H9 (cell line): ENCODE measurements at regions not wholly inside any gene's neighbourhood (a gene's known extent, or its start where the extent isn't known, plus 50 kb on each side); places are given as distances from the start of the nearest gene placed in this dataset.

Experiments
- DNase-seq: peaks from one replicate; pipeline ENCODE4 v3.0.0-alpha.2; 2017
- H2AFZ ChIP-seq: one replicate; pipeline ENCODE4 v1.6.1; 2013; ENCODE audit warnings: mild to moderate bottlenecking, low read length, control low read depth, moderate library complexity
- H2AK5ac ChIP-seq: 2 replicates; pipeline ENCODE4 v1.6.1; 2013; ENCODE audit warnings: low read length, control low read depth, mixed read lengths; ENCODE audit not compliant: insufficient read length
- H2BK120ac ChIP-seq: one replicate; pipeline ENCODE4 v1.6.1; 2013; ENCODE audit warnings: low read depth, mild to moderate bottlenecking, low read length, control low read depth, inconsistent platforms; ENCODE audit not compliant: poor library complexity, severe bottlenecking
- H2BK12ac ChIP-seq: 2 replicates; pipeline ENCODE4 v1.6.1; 2013; ENCODE audit warnings: low read length, control low read depth, mixed read lengths, low read depth; ENCODE audit not compliant: insufficient read length
- H2BK15ac ChIP-seq: 2 replicates; pipeline ENCODE4 v1.6.1; 2013; ENCODE audit warnings: low read depth, low read length, control low read depth
- H2BK20ac ChIP-seq: one replicate; pipeline ENCODE4 v1.6.1; 2013; ENCODE audit warnings: low read depth, mild to moderate bottlenecking, low read length, control low read depth, inconsistent platforms; ENCODE audit not compliant: poor library complexity, severe bottlenecking
- H2BK5ac ChIP-seq: 2 replicates; pipeline ENCODE4 v1.6.1; 2013; ENCODE audit warnings: low read length, control low read depth, mixed read lengths; ENCODE audit not compliant: insufficient read length
- H3K14ac ChIP-seq: 2 replicates; pipeline ENCODE4 v1.6.1; 2013; ENCODE audit warnings: low read length, control low read depth; ENCODE audit not compliant: insufficient read depth
- H3K18ac ChIP-seq: 2 replicates; pipeline ENCODE4 v1.6.1; 2013; ENCODE audit warnings: low read depth, mild to moderate bottlenecking, mixed read lengths, low read length, control low read depth; ENCODE audit not compliant: insufficient read length
- H3K23ac ChIP-seq: 2 replicates; pipeline ENCODE4 v1.6.1; 2013; ENCODE audit warnings: low read length, control low read depth, mixed read lengths, low read depth; ENCODE audit not compliant: insufficient read length
- H3K23me2 ChIP-seq: 2 replicates; pipeline ENCODE4 v1.6.1; 2013; ENCODE audit warnings: low read depth, mild to moderate bottlenecking, mixed read lengths, low read length, control low read depth; ENCODE audit not compliant: insufficient read length, poor library complexity, severe bottlenecking
- H3K27ac ChIP-seq: 2 replicates; pipeline ENCODE4 v1.5.1; 2013; ENCODE audit warnings: low read length, control low read depth, mixed read lengths, low read depth; ENCODE audit not compliant: insufficient read length
- H3K27me3 ChIP-seq: 2 replicates; pipeline ENCODE4 v1.6.1; 2013; ENCODE audit warnings: low read length, control low read depth, inconsistent platforms; ENCODE audit not compliant: insufficient read depth
- H3K4ac ChIP-seq: 2 replicates; pipeline ENCODE4 v1.6.1; 2013; ENCODE audit warnings: low read depth, mild to moderate bottlenecking, control low read depth, inconsistent platforms, low read length, moderate library complexity
- H3K4me1 ChIP-seq: 2 replicates; pipeline ENCODE4 v1.6.1; 2013; ENCODE audit warnings: low read length, control low read depth, inconsistent platforms; ENCODE audit not compliant: insufficient read depth
- H3K4me2 ChIP-seq: 2 replicates; pipeline ENCODE4 v1.6.1; 2013; ENCODE audit warnings: low read length, control low read depth, mixed read lengths; ENCODE audit not compliant: insufficient read length, insufficient read depth
- H3K56ac ChIP-seq: 2 replicates; pipeline ENCODE4 v1.6.1; 2013; ENCODE audit warnings: low read depth, mild to moderate bottlenecking, mixed read lengths, low read length, control low read depth; ENCODE audit not compliant: insufficient read length
- H3K79me1 ChIP-seq: 2 replicates; pipeline ENCODE4 v1.6.1; 2013; ENCODE audit warnings: low read depth, mild to moderate bottlenecking, moderate library complexity, low read length, control low read depth, inconsistent platforms; ENCODE audit not compliant: insufficient read depth, poor library complexity, severe bottlenecking
- H3K79me2 ChIP-seq: 2 replicates; pipeline ENCODE4 v1.6.1; 2013; ENCODE audit warnings: low read length, control low read depth, inconsistent platforms; ENCODE audit not compliant: insufficient read depth
- H3K9ac ChIP-seq: 2 replicates; pipeline ENCODE4 v1.6.1; 2013; ENCODE audit warnings: low read length, control low read depth, mixed read lengths; ENCODE audit not compliant: insufficient read length; ENCODE audit errors: extremely low read depth
- H3K9me3 ChIP-seq: one replicate; pipeline ENCODE4 v1.6.1; 2013; ENCODE audit warnings: low read depth, low read length, inconsistent platforms; ENCODE audit not compliant: control insufficient read depth
- H3T11ph ChIP-seq: one replicate; pipeline ENCODE4 v1.6.1; 2013; ENCODE audit warnings: mild to moderate bottlenecking, low read length, control low read depth, inconsistent platforms
- H4K20me1 ChIP-seq: one replicate; pipeline ENCODE4 v1.6.1; 2013; ENCODE audit not compliant: control insufficient read depth, insufficient read length, insufficient read depth
- H4K5ac ChIP-seq: 2 replicates; pipeline ENCODE4 v1.6.1; 2013; ENCODE audit warnings: low read depth, mild to moderate bottlenecking, mixed read lengths, low read length, control low read depth; ENCODE audit not compliant: insufficient read length
- H4K8ac ChIP-seq: replicated peaks from 2 replicates; pipeline ENCODE4 v1.6.1; 2013; ENCODE audit warnings: low read length, control low read depth, mixed read lengths, low read depth; ENCODE audit not compliant: insufficient read length
- H4K91ac ChIP-seq: 2 replicates; pipeline ENCODE4 v1.6.1; 2013; ENCODE audit warnings: low read depth, mild to moderate bottlenecking, moderate library complexity, mixed read lengths, low read length, control low read depth; ENCODE audit not compliant: insufficient read length
- H3K27ac Mint-ChIP-seq, 3 experiments: 2 replicates in 2 of 3; 3 replicates in 1 of 3; pipeline ENCODE4 v1.8.0; 2020 to 2021; ENCODE audit warnings: mixed read lengths in 3 of 3, mild to moderate bottlenecking in 1 of 3, moderate library complexity in 1 of 3
- H3K27me3 Mint-ChIP-seq: 2 replicates; pipeline ENCODE4 v1.8.0; 2021; ENCODE audit warnings: low read depth, mild to moderate bottlenecking, moderate library complexity, mixed read lengths
- H3K36me3 Mint-ChIP-seq, 3 experiments: 2 replicates in 2 of 3; 3 replicates in 1 of 3; pipeline ENCODE4 v1.8.0; 2020 to 2021; ENCODE audit warnings: low read depth in 3 of 3, mixed read lengths in 3 of 3; ENCODE audit not compliant: insufficient read depth in 1 of 3
- H3K4me1 Mint-ChIP-seq, 2 experiments: 2 replicates each; pipeline ENCODE4 v1.8.0; 2020; ENCODE audit warnings: mixed read lengths in 2 of 2
- H3K4me3 Mint-ChIP-seq, 2 experiments: 2 replicates in 1 of 2; 3 replicates in 1 of 2; pipeline ENCODE4 v1.8.0; 2020 to 2021; ENCODE audit warnings: mild to moderate bottlenecking in 2 of 2, mixed read lengths in 2 of 2, moderate library complexity in 1 of 2
- H3K9me3 Mint-ChIP-seq, 2 experiments: 2 replicates in 1 of 2; 3 replicates in 1 of 2; pipeline ENCODE4 v1.8.0; 2020; ENCODE audit warnings: mild to moderate bottlenecking in 2 of 2, mixed read lengths in 2 of 2, moderate library complexity in 1 of 2
- WGBS: extraction: QIAGEN DNeasy Blood & Tissue Kit; methylation state at CpG from one replicate; pipeline ENCODE4 v1.1.7; 2013; ENCODE audit warnings: missing lambda C conversion rate, low lambda C conversion rate, mixed read lengths; ENCODE audit not compliant: insufficient read length; ENCODE audit errors: extremely low coverage; 5-methylcytosine and 5-hydroxymethylcytosine counted together
- TF ChIP-seq, protein P1 (sequence below): fragments of 200-600 bp; sonication (generic); conservative IDR thresholded peaks from 3 replicates; pipeline ENCODE4 v1.8.0; 2021; ENCODE audit warnings: antibody characterized with exemption, mild to moderate bottlenecking

DNA sequence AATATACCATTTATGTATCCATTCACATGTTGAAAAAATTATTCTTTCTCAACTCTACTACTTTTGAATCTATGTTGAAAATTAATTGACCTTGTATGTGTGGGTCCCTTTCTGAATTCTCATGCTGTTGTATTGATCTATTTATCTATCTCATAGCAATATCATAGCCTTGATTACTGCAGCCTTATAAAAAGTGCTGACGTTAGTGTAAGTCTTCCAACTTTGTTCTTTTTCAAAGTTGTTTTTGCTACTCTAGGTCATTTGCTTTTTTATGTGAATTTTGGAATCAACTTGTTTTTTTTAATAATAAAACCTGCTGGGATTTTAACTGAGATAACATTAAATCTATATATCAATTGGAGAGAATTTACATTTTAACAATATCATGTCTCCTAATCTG, 52.2 kb upstream of the PAX3 start:
- no peak overlapping the region for H3T11ph ChIP-seq
- Mint-ChIP-seq H3K36me3 (peaks cover 0 to 4% (median 0%) of the 10 kb centered on the region in 3 experiments; a peak in 1 of 7 replicates), H3K27me3 (peaks cover 13% of the 10 kb centered on the region), H3K9me3 (peaks cover 5 to 17% of the 10 kb centered on the region in 2 experiments; a peak in 4 of 5 replicates), H3K4me3 (no peak overlapping the region), H3K4me1 (no peaks in the 10 kb centered on the region), H3K27ac (no peak overlapping the region)
- no peak overlapping the region for H2BK120ac ChIP-seq
- H2BK12ac ChIP-seq = no peak overlapping the region
- no peaks in the 10 kb centered on the region for H4K20me1 ChIP-seq
- no peak overlapping the region for H3K14ac ChIP-seq
- H4K91ac ChIP-seq = no peak overlapping the region
- no peak overlapping the region for H4K5ac ChIP-seq
- no peak overlapping the region for H3K4me2 ChIP-seq
- no peaks in the 10 kb centered on the region for H3K27me3 ChIP-seq
- no peaks in the 10 kb centered on the region for H3K79me2 ChIP-seq
- no peak overlapping the region for H3K27ac ChIP-seq
- TF ChIP-seq, protein P1, sequence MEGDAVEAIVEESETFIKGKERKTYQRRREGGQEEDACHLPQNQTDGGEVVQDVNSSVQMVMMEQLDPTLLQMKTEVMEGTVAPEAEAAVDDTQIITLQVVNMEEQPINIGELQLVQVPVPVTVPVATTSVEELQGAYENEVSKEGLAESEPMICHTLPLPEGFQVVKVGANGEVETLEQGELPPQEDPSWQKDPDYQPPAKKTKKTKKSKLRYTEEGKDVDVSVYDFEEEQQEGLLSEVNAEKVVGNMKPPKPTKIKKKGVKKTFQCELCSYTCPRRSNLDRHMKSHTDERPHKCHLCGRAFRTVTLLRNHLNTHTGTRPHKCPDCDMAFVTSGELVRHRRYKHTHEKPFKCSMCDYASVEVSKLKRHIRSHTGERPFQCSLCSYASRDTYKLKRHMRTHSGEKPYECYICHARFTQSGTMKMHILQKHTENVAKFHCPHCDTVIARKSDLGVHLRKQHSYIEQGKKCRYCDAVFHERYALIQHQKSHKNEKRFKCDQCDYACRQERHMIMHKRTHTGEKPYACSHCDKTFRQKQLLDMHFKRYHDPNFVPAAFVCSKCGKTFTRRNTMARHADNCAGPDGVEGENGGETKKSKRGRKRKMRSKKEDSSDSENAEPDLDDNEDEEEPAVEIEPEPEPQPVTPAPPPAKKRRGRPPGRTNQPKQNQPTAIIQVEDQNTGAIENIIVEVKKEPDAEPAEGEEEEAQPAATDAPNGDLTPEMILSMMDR = no peak
- H3K4ac ChIP-seq = no peak overlapping the region
- no peak overlapping the region for H2AFZ ChIP-seq
- no peaks in the 10 kb centered on the region for H3K9me3 ChIP-seq
- no peak overlapping the region for H3K23ac ChIP-seq
- no peak overlapping the region for H2BK15ac ChIP-seq
- DNase-seq = no peak
- no peak overlapping the region for H3K56ac ChIP-seq
- no peak overlapping the region for H3K18ac ChIP-seq
- H3K23me2 ChIP-seq = no peaks in the 10 kb centered on the region
- no peak overlapping the region for H2AK5ac ChIP-seq
- no peaks in the 10 kb centered on the region for H3K4me1 ChIP-seq
- no peak overlapping the region for H2BK5ac ChIP-seq
- H3K9ac ChIP-seq = no peak overlapping the region
- no peaks in the 10 kb centered on the region for H3K79me1 ChIP-seq
- no peak overlapping the region for H4K8ac ChIP-seq
- H2BK20ac ChIP-seq = no peak overlapping the region
- WGBS = no CpG with 5 or more reads among the region's 1 CpG
